MM.1S (cell line): ENCODE measurements at regions not wholly inside any gene's neighbourhood (a gene's known extent, or its start where the extent isn't known, plus 50 kb on each side); places are given as distances from the start of the nearest gene placed in this dataset.

Experiments
- DNase-seq: peaks from one replicate; pipeline ENCODE4 v3.0.0-alpha.2; 2015
- H2AFZ ChIP-seq: fragments of 300-600 bp; sonication (generic); 2 replicates; pipeline ENCODE4 v1.6.0; 2016; ENCODE audit warnings: antibody characterized with exemption, low read length
- H3F3A ChIP-seq: fragments of 300-600 bp; sonication (generic); 2 replicates; pipeline ENCODE4 v1.6.1; 2016; ENCODE audit warnings: mild to moderate bottlenecking, antibody characterized with exemption, low read length, moderate library complexity, mixed read lengths; ENCODE audit not compliant: insufficient read depth
- H3K27ac ChIP-seq: fragments of 300-600 bp; sonication (generic); 2 replicates; pipeline ENCODE4 v1.5.1; 2016; ENCODE audit warnings: mild to moderate bottlenecking, low read length
- H3K27me3 ChIP-seq: fragments of 300-600 bp; sonication (generic); replicated peaks from 2 replicates; pipeline ENCODE4 v1.6.0; 2016; ENCODE audit warnings: low read length; ENCODE audit not compliant: insufficient read depth
- H3K36me3 ChIP-seq: fragments of 300-600 bp; sonication (generic); replicated peaks from 2 replicates; pipeline ENCODE4 v1.6.1; 2016; ENCODE audit warnings: mild to moderate bottlenecking, low read length, mixed read lengths; ENCODE audit not compliant: insufficient read depth
- H3K4me1 ChIP-seq: fragments of 300-600 bp; sonication (generic); 2 replicates; pipeline ENCODE4 v1.6.1; 2016; ENCODE audit warnings: low read length, mixed read lengths
- H3K4me2 ChIP-seq: fragments of 300-600 bp; sonication (generic); 2 replicates; pipeline ENCODE4 v1.6.0; 2016; ENCODE audit warnings: low read depth, low read length
- H3K4me3 ChIP-seq: fragments of 300-600 bp; sonication (generic); 2 replicates; pipeline ENCODE4 v1.5.1; 2016; ENCODE audit warnings: low read length, mixed read lengths
- H3K79me2 ChIP-seq: fragments of 300-600 bp; sonication (generic); 2 replicates; pipeline ENCODE4 v1.6.1; 2016; ENCODE audit warnings: mixed run types, low read length, mixed read lengths
- H3K9ac ChIP-seq: fragments of 300-600 bp; sonication (generic); 2 replicates; pipeline ENCODE4 v1.6.1; 2016; ENCODE audit warnings: low read length, mixed read lengths
- H3K9me2 ChIP-seq: fragments of 300-600 bp; sonication (generic); replicated peaks from 2 replicates; pipeline ENCODE4 v1.6.1; 2016; ENCODE audit warnings: mild to moderate bottlenecking, low read length, mixed read lengths; ENCODE audit not compliant: insufficient read depth
- H3K9me3 ChIP-seq: fragments of 300-600 bp; sonication (generic); replicated peaks from 2 replicates; pipeline ENCODE4 v1.6.1; 2016; ENCODE audit warnings: mild to moderate bottlenecking, low read length, mixed read lengths; ENCODE audit not compliant: insufficient read depth
- H4K20me1 ChIP-seq: fragments of 300-600 bp; sonication (generic); 2 replicates; pipeline ENCODE4 v1.6.1; 2016; ENCODE audit warnings: mild to moderate bottlenecking, low read length, moderate library complexity, mixed read lengths; ENCODE audit not compliant: insufficient read depth
- CTCF ChIP-seq: fragments of 300-600 bp; sonication (generic); IDR thresholded peaks from 2 replicates; pipeline ENCODE4 v1.5.1; 2016; ENCODE audit warnings: antibody characterized with exemption, low read length, mixed read lengths
- EZH2 ChIP-seq: fragments of 300-600 bp; sonication (generic); optimal IDR thresholded peaks from 2 replicates; pipeline ENCODE3; 2017; ENCODE audit warnings: low read depth, mild to moderate bottlenecking, antibody characterized with exemption, low read length, mixed read lengths
- EZH2phosphoT487 ChIP-seq: fragments of 300-600 bp; sonication (generic); IDR thresholded peaks from 2 replicates; pipeline ENCODE4 v1.6.1; 2018; ENCODE audit warnings: antibody characterized with exemption, low read length

- no peaks in the 10 kb centered on the region for H3K27me3 ChIP-seq
- DNase-seq, result no peak
- H3K4me1 ChIP-seq, result no peaks in the 10 kb centered on the region
- no peaks in the 10 kb centered on the region for H3F3A ChIP-seq
- no peak overlapping the region for H3K9ac ChIP-seq
- H3K4me3 ChIP-seq, result no peak overlapping the region
- no peak overlapping the region for H3K27ac ChIP-seq
- no peaks in the 10 kb centered on the region for H4K20me1 ChIP-seq
- H3K36me3 ChIP-seq, result no peaks in the 10 kb centered on the region
- H3K9me3 ChIP-seq, result no peaks in the 10 kb centered on the region
- H3K9me2 ChIP-seq, result no peaks in the 10 kb centered on the region
- TF ChIP-seq EZH2phosphoT487, result no peak
- no peak for TF ChIP-seq CTCF
- TF ChIP-seq EZH2, result no peak
- H3K4me2 ChIP-seq, result no peak overlapping the region
- H2AFZ ChIP-seq, result no peak overlapping the region
- H3K79me2 ChIP-seq, result no peaks in the 10 kb centered on the region
Observed at GRCh38 chr12:61564466-61564865, 695.7 kb upstream of the USP15 start.

- H3K4me2 ChIP-seq, result no peak overlapping the region
- H3K4me1 ChIP-seq, result no peaks in the 10 kb centered on the region
- H3K27ac ChIP-seq, result no peak overlapping the region
- TF ChIP-seq CTCF (no peak), EZH2 (no peak), EZH2phosphoT487 (no peak)
- no peaks in the 10 kb centered on the region for H3K9me3 ChIP-seq
- H3K27me3 ChIP-seq, result no peaks in the 10 kb centered on the region
- H3K9me2 ChIP-seq, result no peaks in the 10 kb centered on the region
- no peak for DNase-seq
- no peaks in the 10 kb centered on the region for H3F3A ChIP-seq
- no peak overlapping the region for H3K4me3 ChIP-seq
- no peaks in the 10 kb centered on the region for H3K79me2 ChIP-seq
- no peak overlapping the region for H3K9ac ChIP-seq
- no peaks in the 10 kb centered on the region for H4K20me1 ChIP-seq
- H2AFZ ChIP-seq, result no peak overlapping the region
- no peaks in the 10 kb centered on the region for H3K36me3 ChIP-seq
Observed at GRCh38 chr12:61566183-61566582, 694.0 kb upstream of the USP15 start.

GRCh38 chr12:61574339-61574738, 685.9 kb upstream of the USP15 start:
- Histone ChIP-seq H3K36me3 (no peaks in the 10 kb centered on the region), H3K79me2 (no peaks in the 10 kb centered on the region), H2AFZ (no peak overlapping the region), H3K4me3 (no peak overlapping the region), H4K20me1 (no peaks in the 10 kb centered on the region), H3K27ac (no peak overlapping the region), H3K9ac (no peak overlapping the region), H3K27me3 (no peaks in the 10 kb centered on the region), H3F3A (no peaks in the 10 kb centered on the region), H3K4me1 (no peaks in the 10 kb centered on the region), H3K4me2 (no peak overlapping the region), H3K9me2 (no peaks in the 10 kb centered on the region), H3K9me3 (no peaks in the 10 kb centered on the region)
- TF ChIP-seq CTCF, result no peak
- TF ChIP-seq EZH2phosphoT487, result no peak
- TF ChIP-seq EZH2, result no peak
- no peak for DNase-seq
